Esophagus muscularis mucosa (tissue), 4 donors: ENCODE measurements at regions not wholly inside any gene's neighbourhood (a gene's known extent, or its start where the extent isn't known, plus 50 kb on each side); places are given as distances from the start of the nearest gene placed in this dataset.

ENCODE experiments used
- DNase-seq: peaks from one replicate; pipeline ENCODE4 v3.0.0-alpha.2; 2017; ENCODE audit errors: extremely low spot score
- H3K27ac ChIP-seq, 4 donors: fragments of 200-600 bp; sonication (generic); replicated peaks in 1 of 4; 1 replicate in 3 of 4; 2 replicates in 1 of 4; pipeline ENCODE4 v1.5.1; 2016 to 2019; ENCODE audit warnings: mild to moderate bottlenecking in 1 of 4
- H3K27me3 ChIP-seq, 4 donors: fragments of 200-600 bp; sonication (generic); one replicate each; pipeline versions ENCODE4 v1.5.1 to v1.6.0; 2016 to 2019
- H3K36me3 ChIP-seq, 4 donors: fragments of 200-600 bp; sonication (generic); one replicate each; pipeline ENCODE4 v1.5.1; 2016 to 2019
- H3K4me1 ChIP-seq, 4 donors: fragments of 200-600 bp; sonication (generic); one replicate each; pipeline ENCODE4 v1.5.1; 2016 to 2019
- H3K4me3 ChIP-seq, 4 donors: fragments of 200-600 bp; sonication (generic); 1 replicate in 2 of 4; 2 replicates in 2 of 4; pipeline ENCODE4 v1.5.1; 2016 to 2019; ENCODE audit warnings: mild to moderate bottlenecking in 4 of 4, moderate library complexity in 1 of 4
- H3K9me3 ChIP-seq, 4 donors: fragments of 200-600 bp; sonication (generic); 1 replicate in 3 of 4; 2 replicates in 1 of 4; pipeline ENCODE4 v1.5.1; 2016 to 2019
- EP300 ChIP-seq: sonication (generic); formaldehyde crosslinking; IDR thresholded peaks from one replicate; pipeline ENCODE4 v1.6.1; 2017; ENCODE audit warnings: antibody characterized with exemption
- POLR2A ChIP-seq: fragments of 450-650 bp; IDR thresholded peaks from one replicate; pipeline ENCODE4 v1.6.1; 2017; ENCODE audit warnings: antibody characterized with exemption, moderate library complexity, mild to moderate bottlenecking, low read depth
- POLR2AphosphoS5 ChIP-seq, 2 donors: sonication (generic); formaldehyde crosslinking; IDR thresholded peaks; one replicate each; pipeline ENCODE4 v1.6.1; 2017; ENCODE audit warnings: antibody characterized with exemption in 2 of 2
- WGBS: methylation state at CpG from one replicate; pipeline ENCODE4 v1.1.5; 2018; 5-methylcytosine and 5-hydroxymethylcytosine counted together
- intact Hi-C: fragments of 100-400 bp; cut with DNase I; formaldehyde crosslinking; loops from one replicate; pipeline ENCODE4 v1.15.1; 2023
- TF ChIP-seq, protein P1 (sequence below), 3 experiments: fragments of 200-600 bp in 2 of 3; fragments of 450-650 bp in 1 of 3; sonication (generic) in 2 of 3; IDR thresholded peaks; one replicate each; pipeline ENCODE4 v1.5.1; 2017 to 2019; ENCODE audit warnings: antibody characterized with exemption in 3 of 3, mild to moderate bottlenecking in 2 of 3, moderate library complexity in 1 of 3

DNA sequence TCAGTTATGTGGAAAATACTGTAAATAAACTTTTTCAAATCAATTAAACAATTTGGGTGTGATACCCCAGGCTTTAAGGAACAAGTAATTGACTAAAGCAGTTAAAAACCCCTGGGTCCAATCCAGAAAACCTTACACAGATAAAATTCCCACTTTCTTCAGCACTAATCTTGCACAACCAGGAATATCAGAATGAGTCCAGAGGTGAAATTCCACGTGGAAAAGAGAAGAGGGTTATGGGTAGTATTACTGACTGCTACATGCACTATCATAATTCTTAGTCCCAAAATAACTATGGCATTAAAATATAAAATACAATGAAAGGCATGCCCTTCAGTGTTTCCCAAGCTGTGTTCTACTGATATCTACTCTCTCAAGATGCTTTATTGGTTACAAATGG lies 135.7 kb upstream of the STEAP4 start:
- intact Hi-C loops = no loop called here
- WGBS = 55% methylated on average over 1 of the region's 1 CpG
- TF ChIP-seq EP300 = no peak
- no peak for TF ChIP-seq POLR2A
- TF ChIP-seq POLR2AphosphoS5 (IDR thresholded peaks at IDR 0.05) = no peak
- TF ChIP-seq, protein P1, sequence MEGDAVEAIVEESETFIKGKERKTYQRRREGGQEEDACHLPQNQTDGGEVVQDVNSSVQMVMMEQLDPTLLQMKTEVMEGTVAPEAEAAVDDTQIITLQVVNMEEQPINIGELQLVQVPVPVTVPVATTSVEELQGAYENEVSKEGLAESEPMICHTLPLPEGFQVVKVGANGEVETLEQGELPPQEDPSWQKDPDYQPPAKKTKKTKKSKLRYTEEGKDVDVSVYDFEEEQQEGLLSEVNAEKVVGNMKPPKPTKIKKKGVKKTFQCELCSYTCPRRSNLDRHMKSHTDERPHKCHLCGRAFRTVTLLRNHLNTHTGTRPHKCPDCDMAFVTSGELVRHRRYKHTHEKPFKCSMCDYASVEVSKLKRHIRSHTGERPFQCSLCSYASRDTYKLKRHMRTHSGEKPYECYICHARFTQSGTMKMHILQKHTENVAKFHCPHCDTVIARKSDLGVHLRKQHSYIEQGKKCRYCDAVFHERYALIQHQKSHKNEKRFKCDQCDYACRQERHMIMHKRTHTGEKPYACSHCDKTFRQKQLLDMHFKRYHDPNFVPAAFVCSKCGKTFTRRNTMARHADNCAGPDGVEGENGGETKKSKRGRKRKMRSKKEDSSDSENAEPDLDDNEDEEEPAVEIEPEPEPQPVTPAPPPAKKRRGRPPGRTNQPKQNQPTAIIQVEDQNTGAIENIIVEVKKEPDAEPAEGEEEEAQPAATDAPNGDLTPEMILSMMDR (IDR thresholded peaks at IDR 0.05) = no peak

DNA sequence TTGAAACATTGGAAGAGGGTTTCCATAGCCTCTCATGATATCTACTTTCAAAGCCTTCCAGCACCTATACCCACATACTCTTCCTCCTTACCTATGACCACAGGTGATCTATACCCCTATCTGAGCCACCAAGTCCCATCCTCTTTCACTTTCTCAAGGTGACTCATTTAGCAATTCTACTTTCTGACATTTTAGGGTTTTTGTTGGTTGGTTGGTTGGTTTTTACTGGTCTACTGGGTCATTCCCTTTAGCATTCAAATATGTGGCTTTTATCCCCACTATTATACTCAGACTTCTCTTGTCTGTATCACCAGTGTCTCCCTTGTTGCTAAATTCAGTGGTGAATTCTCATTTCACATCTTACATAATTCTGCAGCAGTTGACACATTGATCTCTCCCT lies 130.4 kb upstream of the STEAP4 start:
- Histone ChIP-seq H3K4me1 (no peaks in the 10 kb centered on the region), H3K27ac (no peak overlapping the region), H3K27me3 (no peaks in the 10 kb centered on the region), H3K36me3 (no peaks in the 10 kb centered on the region), H3K9me3 (no peaks in the 10 kb centered on the region), H3K4me3 (no peak overlapping the region)
- intact Hi-C loops = no loop called here
- no peak for DNase-seq
- TF ChIP-seq POLR2A (no peak), POLR2AphosphoS5 (IDR thresholded peaks at IDR 0.05) (no peak), EP300 (no peak)
- TF ChIP-seq, protein P1 (IDR thresholded peaks at IDR 0.05) = no peak

More for the DNA sequence above, 135.7 kb upstream of the STEAP4 start:
- no peaks in the 10 kb centered on the region for H3K27me3 ChIP-seq
- H3K9me3 ChIP-seq = no peaks in the 10 kb centered on the region
- no peak for DNase-seq
- no peaks in the 10 kb centered on the region for H3K36me3 ChIP-seq
- H3K27ac ChIP-seq = no peak overlapping the region
- no peaks in the 10 kb centered on the region for H3K4me1 ChIP-seq
- H3K4me3 ChIP-seq = no peak overlapping the region

DNA sequence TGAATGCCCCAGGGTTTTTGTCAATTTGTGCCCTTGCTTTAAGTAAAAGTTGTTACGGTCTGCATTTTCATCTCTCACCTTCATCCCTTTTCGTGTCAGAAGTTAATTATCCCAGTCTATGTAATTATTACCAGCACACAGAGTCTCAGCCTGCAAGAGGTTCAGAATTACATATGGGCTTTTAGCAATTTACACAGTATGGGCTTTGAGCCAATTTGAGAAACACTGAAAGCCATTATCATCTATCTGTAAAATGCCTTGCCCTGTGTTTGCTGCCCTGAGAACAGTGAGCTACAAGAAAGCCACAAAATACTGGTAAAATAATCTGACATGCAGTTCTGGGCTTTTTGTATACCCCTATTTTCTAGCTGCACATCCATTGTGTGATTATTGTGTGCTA lies 125.6 kb upstream of the STEAP4 start:
- DNase-seq = no peak
- Histone ChIP-seq H3K27ac (no peak overlapping the region), H3K4me1 (no peaks in the 10 kb centered on the region), H3K9me3 (no peaks in the 10 kb centered on the region), H3K4me3 (no peak overlapping the region), H3K36me3 (no peaks in the 10 kb centered on the region), H3K27me3 (no peaks in the 10 kb centered on the region)
- 81% methylated on average over 2 of the region's 2 CpGs for WGBS
- TF ChIP-seq POLR2A (no peak), EP300 (no peak), POLR2AphosphoS5 (IDR thresholded peaks at IDR 0.05) (no peak)
- TF ChIP-seq, protein P1 (IDR thresholded peaks at IDR 0.05) = no peak
- intact Hi-C loops = no loop called here

DNA sequence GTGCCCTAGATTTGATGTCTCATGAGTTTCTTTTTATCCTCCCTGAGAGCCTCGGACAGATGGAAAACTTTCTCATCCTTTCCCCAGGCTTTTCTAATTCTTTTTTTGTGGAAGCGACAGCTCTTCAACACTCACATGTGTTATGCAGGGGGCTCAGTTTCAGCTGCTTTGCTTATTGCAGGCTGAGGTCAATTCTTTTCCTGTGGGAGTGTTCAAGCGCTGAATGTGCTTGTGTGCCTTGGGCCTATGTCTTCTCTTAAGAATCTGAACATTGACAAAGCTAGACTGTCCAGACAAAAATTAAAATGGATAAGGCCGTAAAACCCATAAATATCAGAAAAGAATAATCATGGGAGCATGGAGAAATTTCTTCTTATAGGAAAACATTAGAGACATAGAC lies 125.2 kb upstream of the STEAP4 start:
- Histone ChIP-seq H3K4me3 (no peak overlapping the region), H3K9me3 (no peaks in the 10 kb centered on the region), H3K4me1 (no peaks in the 10 kb centered on the region), H3K27ac (no peak overlapping the region), H3K36me3 (no peaks in the 10 kb centered on the region), H3K27me3 (no peaks in the 10 kb centered on the region)
- WGBS = 73% methylated on average over 4 of the region's 4 CpGs
- DNase-seq = no peak
- TF ChIP-seq POLR2AphosphoS5 (IDR thresholded peaks at IDR 0.05) (no peak), EP300 (no peak), POLR2A (no peak)
- TF ChIP-seq, protein P1 (IDR thresholded peaks at IDR 0.05) = no peak
- intact Hi-C loops = no loop called here

DNA sequence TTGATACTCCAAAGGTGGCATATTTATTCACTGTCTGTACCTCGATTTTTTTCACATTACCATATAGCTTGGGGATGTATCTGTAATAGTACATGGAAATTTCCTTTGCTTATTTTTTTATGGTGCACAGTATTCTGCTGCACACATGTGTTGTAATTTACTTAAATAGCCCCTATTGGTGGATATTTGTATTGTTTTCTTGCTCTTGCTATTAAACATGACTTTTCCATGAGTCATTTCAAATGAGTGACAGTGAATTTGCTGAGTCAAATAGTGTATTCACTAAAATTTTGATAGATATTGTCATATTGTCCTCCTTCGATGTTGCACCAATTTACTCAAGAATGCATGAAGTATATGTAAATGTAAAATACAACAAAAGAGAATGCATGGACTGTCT lies 122.7 kb upstream of the STEAP4 start:
- Histone ChIP-seq H3K4me1 (no peaks in the 10 kb centered on the region), H3K27ac (no peak overlapping the region), H3K27me3 (no peaks in the 10 kb centered on the region), H3K4me3 (no peak overlapping the region), H3K36me3 (no peaks in the 10 kb centered on the region), H3K9me3 (no peaks in the 10 kb centered on the region)
- TF ChIP-seq POLR2AphosphoS5 (IDR thresholded peaks at IDR 0.05) = no peak
- no peak for TF ChIP-seq POLR2A
- no peak for TF ChIP-seq EP300
- TF ChIP-seq, protein P1 (IDR thresholded peaks at IDR 0.05) = no peak
- intact Hi-C loops = no loop called here
- DNase-seq = no peak
- 85% methylated on average over 2 of the region's 2 CpGs for WGBS
